ENCODE measurements at regions not wholly inside any gene's neighbourhood (a gene's known extent, or its start where the extent isn't known, plus 50 kb on each side); places are given as distances from the start of the nearest gene placed in this dataset.

- no peak for TF ChIP-seq CTCF (IDR thresholded peaks at IDR 0.05)
- TF ChIP-seq POLR2A (IDR thresholded peaks at IDR 0.05): no peak
Observed at GRCh38 chr16:86175816-86176215, 276.9 kb downstream of the IRF8 start.

Data from testis (tissue), 2 donors.